NCI-H226 (cell line): ENCODE measurements at regions not wholly inside any gene's neighbourhood (a gene's known extent, or its start where the extent isn't known, plus 50 kb on each side); places are given as distances from the start of the nearest gene placed in this dataset.
"Not testable (repeated sequence)": the region's sequence is repeated elsewhere in the genome, so short reads cannot be mapped to it uniquely, and the experiment has no call there.

Experiments
- DNase-seq: peaks from one replicate; pipeline ENCODE4 v3.0.0-alpha.2; 2015

- DNase-seq, result no peak
These were observed 50.6 kb upstream of the EHBP1 start for GRCh38 chr2:62654876-62655359.

DNA sequence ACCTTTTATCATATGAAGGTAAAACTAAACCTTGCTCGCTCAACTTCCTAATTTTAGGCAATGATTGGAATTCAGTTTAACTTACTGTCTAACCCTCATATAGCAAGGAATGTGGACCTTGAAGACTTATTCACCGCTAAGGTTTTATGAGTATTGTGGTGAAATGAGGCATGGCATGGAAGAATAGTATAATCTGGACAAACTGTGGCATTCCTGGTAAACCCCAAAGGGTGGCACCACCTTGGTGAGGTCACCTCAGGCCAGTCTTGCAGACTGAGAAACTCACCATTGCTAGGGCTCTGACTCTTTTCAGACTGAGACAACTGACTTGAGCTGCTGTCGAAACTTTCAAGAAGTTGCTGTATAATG lies 51.1 kb upstream of the EHBP1 start:
- no peak for DNase-seq

- no peak for DNase-seq
These were observed 51.7 kb upstream of the EHBP1 start for GRCh38 chr2:62653582-62654422.

DNA sequence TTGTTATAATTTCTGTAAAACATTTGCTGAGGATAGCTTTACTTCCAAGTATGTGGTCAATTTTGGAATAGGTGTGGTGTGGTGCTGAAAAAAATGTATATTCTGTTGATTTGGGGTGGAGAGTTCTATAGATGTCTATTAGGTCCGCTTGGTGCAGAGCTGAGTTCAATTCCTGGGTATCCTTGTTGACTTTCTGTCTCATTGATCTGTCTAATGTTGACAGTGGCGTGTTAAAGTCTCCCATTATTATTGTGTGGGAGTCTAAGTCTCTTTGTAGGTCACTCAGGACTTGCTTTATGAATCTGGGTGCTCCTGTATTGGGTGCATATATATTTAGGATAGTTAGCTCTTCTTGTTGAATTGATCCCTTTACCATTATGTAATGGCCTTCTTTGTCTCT lies 56.4 kb upstream of the EHBP1 start:
- not testable (repeated sequence) for DNase-seq

DNA sequence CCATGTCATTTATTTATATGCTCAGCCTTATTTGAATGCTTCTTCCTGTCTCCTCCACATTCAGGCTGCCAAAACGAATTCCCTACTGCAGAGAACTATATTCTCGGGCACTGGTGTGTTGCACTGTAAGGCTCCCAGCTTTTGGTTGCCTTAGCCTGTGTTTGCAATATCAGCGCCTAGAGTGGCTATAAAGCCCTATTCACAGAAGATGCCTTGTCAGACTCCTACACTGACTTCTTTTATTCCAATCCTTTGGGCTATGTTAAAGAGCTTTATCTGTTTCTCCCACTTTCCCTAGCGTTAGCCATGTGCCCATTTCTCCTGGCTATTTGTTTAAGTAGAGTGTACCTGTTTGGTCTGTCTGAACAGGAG lies 62.4 kb upstream of the EHBP1 start:
- DNase-seq, result no peak

DNA sequence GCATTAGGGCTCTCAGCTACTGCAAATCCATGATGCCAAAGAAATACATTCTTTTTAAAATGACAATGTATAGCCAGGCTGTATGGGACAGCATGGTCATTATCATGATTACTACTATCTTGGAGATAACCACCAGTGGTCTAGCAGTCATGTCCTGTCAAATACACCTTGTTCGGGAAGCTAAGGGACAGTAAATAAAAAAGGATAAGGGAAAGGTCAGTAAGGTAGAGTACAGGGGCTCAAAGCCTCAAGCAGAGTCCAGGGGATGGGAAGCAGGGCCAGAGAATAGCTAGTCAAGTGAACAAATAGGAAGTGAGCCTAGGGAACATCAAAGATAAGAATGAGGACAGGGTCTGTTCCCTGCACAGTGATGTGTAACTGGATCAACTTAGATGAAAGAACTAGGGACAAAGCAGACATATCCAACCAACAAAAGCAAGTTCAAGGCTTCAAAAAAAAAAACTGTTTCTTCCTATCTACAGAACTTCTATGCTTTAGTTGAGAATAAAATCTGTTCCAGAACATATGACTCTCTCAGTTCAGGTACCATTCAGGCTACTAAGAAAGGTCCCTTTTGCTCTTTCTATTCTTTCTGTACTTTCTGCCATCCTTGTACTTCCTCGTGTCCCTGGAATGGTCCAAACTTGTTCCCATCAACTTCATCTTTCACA lies 62.9 kb upstream of the EHBP1 start:
- no peak for DNase-seq

- DNase-seq, result no peak
These were observed 63.6 kb upstream of the EHBP1 start for GRCh38 chr2:62641936-62642335.

- no peak for DNase-seq
These were observed 64.1 kb upstream of the EHBP1 start for GRCh38 chr2:62641410-62641843.

DNA sequence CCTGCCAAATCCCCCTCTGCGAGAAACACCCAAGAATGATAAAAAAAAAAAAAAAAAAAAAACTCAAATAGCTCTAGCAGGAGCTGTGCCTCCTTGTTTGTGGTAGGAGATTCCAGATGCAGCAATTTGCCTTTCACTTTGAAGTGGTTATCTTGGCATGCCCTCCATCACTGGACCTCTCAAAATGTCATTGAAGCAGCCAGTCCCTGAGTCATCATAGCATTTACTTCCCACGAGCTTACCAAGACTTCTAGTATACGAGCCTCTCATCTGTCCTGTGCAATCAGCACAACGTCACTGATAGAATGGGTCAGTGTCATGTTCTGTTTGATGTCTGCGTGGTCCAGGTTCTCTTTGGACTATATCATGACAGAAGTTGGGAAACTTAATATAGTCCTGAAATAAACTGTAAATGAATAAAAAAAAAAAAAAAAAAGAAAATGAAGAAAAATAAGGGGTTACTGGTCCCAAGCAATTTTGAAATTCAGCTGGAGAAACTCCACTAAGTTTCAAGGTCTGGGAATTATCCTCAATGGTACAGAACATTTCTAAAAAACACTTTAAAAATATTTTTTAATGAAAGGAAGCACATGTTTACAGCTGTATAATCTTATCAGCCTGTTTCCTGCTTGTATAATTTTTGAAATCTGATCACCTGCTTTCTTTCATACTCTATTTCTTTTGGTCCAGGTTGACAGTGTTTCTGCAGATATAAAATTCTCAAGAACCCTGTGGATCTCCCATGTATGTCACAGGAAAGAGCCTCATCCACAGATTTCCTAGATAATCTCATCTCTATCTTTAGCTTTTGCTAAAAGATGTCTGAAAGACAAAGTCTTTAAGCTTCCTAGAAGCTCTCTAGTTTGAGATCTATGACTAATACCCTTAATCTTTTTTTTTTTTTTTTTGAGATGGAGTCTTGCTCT lies 74.1 kb upstream of the EHBP1 start:
- DNase-seq, result no peak

DNA sequence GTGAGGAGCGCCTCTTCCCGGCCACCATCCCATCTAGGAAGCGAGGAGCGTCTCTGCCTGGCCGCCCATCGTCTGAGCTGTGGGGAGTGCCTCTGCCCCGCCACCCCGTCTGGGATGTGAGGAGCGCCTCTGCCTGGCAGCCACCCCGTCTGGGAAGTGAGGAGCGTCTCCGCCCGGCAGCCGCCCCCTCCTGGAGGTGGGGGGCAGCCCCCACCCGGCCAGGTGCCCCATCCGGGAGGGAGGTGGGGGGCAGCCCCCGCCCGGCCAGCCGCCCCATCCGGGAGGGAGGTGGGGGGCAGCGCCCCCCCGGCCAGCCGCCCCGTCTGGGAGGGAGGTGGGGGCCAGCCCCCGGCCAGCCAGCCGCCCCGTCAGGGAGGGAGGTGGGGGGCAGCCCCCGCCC lies 75.3 kb upstream of the EHBP1 start:
- DNase-seq, result not testable (repeated sequence)

DNA sequence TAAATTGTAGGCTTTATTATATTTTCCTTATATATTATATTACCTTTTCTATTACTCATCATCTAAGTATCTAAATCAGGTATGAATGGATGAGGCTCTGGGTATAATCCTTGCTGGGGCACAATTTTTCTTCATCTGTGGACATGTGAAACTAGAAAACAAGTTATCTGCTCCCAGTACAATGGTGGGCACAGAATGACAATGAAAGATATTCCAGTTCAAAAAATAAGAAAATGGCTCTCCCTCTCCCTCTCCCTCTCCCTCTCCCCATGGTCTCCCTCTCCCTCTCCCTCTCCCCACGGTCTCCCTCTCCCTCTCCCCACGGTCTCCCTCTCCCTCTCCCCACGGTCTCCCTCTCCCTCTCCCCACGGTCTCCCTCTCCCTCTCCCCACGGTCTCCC lies 76.2 kb upstream of the EHBP1 start:
- DNase-seq, result not testable (repeated sequence)

GRCh38 chr2:62627667-62628066 lies 77.8 kb upstream of the EHBP1 start:
- no peak for DNase-seq

DNA sequence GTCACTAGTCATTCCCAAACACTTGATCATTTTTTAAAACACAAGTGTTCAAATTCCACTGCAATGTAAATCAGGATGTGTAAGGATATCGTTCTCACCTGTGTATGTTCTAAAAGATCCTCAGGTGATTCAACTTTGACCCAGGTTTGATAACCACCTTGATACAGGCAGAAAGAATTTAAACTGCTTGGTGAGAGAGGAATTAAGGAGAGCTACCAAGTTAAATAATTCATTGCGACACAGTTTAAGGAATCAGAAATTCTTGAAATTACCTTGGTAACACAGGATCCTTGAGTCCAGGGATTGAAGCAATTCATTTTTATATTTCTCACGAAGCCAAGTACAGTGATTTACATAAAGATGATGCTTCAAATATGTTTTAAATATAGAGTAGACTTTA lies 80.7 kb upstream of the EHBP1 start:
- DNase-seq, result no peak

DNA sequence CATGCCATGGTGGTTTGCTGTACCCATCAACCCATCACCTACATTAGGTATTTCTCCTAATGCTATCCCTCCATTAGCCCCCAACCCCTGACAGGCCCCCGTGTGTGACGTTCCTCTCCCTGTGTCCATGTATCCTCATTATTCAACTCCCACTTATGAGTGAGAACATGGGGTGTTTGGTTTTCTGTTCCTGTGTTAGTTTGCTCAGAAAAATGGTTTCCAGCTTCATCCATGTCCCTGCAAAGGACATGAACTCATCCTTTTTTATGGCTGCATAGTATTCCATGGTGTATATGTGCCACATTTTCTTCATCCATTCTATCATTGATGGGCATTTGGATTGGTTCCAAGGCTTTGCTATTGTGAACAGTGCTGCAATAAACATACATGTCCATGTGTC lies 89.0 kb upstream of the EHBP1 start:
- not testable (repeated sequence) for DNase-seq

GRCh38 chr2:62611854-62612253 lies 93.7 kb upstream of the EHBP1 start:
- no peak for DNase-seq

- not testable (repeated sequence) for DNase-seq
These were observed 99.5 kb upstream of the TMEM17 start for GRCh38 chr2:62605471-62605870.

DNA sequence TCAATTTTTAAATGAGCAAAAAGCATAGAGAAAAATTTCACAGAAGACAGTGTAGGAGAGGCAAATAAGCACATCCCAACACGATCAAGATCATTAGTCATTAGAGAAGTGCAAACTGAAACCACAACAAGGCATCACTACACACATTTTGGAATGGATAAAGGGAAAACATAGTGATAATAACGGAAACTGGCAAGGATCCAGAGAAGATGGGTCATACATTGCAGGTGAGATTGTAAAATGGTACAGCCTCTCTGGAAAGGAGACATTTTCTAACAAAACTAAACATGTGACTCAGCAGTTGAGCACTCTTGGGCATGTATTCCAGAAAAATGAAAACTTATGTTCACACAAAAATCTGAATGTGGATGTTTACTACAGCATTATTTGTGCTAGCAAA lies 98.3 kb upstream of the TMEM17 start:
- DNase-seq, result no peak

- no peak for DNase-seq
These were observed 97.2 kb upstream of the TMEM17 start for GRCh38 chr2:62603154-62603712.

GRCh38 chr2:62599674-62600410 lies 93.8 kb upstream of the TMEM17 start:
- not testable (repeated sequence) for DNase-seq

GRCh38 chr2:62597323-62597722 lies 91.3 kb upstream of the TMEM17 start:
- DNase-seq, result no peak

- DNase-seq, result peak; percentile 23
These were observed 90.3 kb upstream of the TMEM17 start for GRCh38 chr2:62596061-62596921.
